GM12878 (cell line): ENCODE measurements at regions not wholly inside any gene's neighbourhood (a gene's known extent, or its start where the extent isn't known, plus 50 kb on each side); places are given as distances from the start of the nearest gene placed in this dataset.

Source experiments
- ATAC-seq: fragments of 200-7000 bp; cut with Tn5 transposase; 3 replicates; pipeline ENCODE4 v1.9.1; 2020; ENCODE audit warnings: mild to moderate bottlenecking, moderate library complexity
- BruUV-seq: library from RNA; stranded (reverse); fragments of 400-500 nt; replicated peaks from 2 replicates; lab custom pipeline; 2021; lab: Mats Ljungman, UMichigan
- CTCF ChIA-PET: fragments of 300-600 bp; sonication (Branson Sonifier 250); formaldehyde crosslinking; extraction: SDS; loops from one replicate; lab custom pipeline; 2021; ENCODE audit warnings: inconsistent platforms; lab: Yijun Ruan, JAX
- POLR2A ChIA-PET: fragments of 350-600 bp; formaldehyde crosslinking; extraction: SDS; loops from one replicate; lab custom pipeline; 2021; ENCODE audit warnings: inconsistent platforms; lab: Charles Lee
- RAD21 ChIA-PET: fragments of 300-600 bp; sonication (Branson Sonifier 250); formaldehyde crosslinking; loops from one replicate; lab custom pipeline; 2023; ENCODE audit warnings: antibody characterized with exemption; ENCODE audit not compliant: unreplicated experiment; lab: Charles Lee
- SMC1A ChIA-PET: fragments of 300-600 bp; sonication (Branson Sonifier 250); formaldehyde crosslinking; loops from one replicate; lab custom pipeline; 2023; ENCODE audit not compliant: unreplicated experiment, uncharacterized antibody; lab: Charles Lee
- DNase-seq: peaks from one replicate; pipeline ENCODE4 v3.0.0-alpha.2; 2011; ENCODE audit warnings: low read depth, low spot score
- FAIRE-seq: peaks from 3 replicates; lab custom pipeline; 2011; peaks lifted over from hg19 to GRCh38; lab: Jason Lieb, UNC
- H2AFZ ChIP-seq: 2 replicates; pipeline ENCODE4 v1.6.0; 2011; ENCODE audit warnings: low read depth, low read length, control low read depth; ENCODE audit not compliant: control insufficient read depth
- H3K27ac ChIP-seq: 2 replicates; pipeline ENCODE4 v1.5.1; 2011; ENCODE audit warnings: control low read depth; ENCODE audit not compliant: control insufficient read depth, insufficient read depth
- H3K27me3 ChIP-seq, 2 experiments: replicated peaks in 1 of 2; 2 replicates each; pipeline versions ENCODE4 v1.6.0 to v1.6.1; 2011; ENCODE audit warnings: low read length in 1 of 2; ENCODE audit not compliant: control insufficient read depth in 2 of 2, insufficient read depth in 2 of 2
- H3K36me3 ChIP-seq, 2 experiments: 2 replicates each; pipeline ENCODE4 v1.5.1; 2011; ENCODE audit warnings: low read length in 1 of 2; ENCODE audit not compliant: control insufficient read depth in 2 of 2, insufficient read depth in 2 of 2
- H3K4me1 ChIP-seq: 2 replicates; pipeline ENCODE4 v1.6.1; 2011; ENCODE audit warnings: mild to moderate bottlenecking, low read length, moderate library complexity, mixed read lengths; ENCODE audit not compliant: control insufficient read depth, insufficient read depth
- H3K4me2 ChIP-seq: 2 replicates; pipeline ENCODE4 v1.6.0; 2011; ENCODE audit warnings: control low read depth; ENCODE audit not compliant: control insufficient read depth, insufficient read depth
- H3K4me3 ChIP-seq: fragments of 200-600 bp; sonication (generic); 2 replicates; pipeline ENCODE4 v1.5.1; 2016
- H3K79me2 ChIP-seq: 2 replicates; pipeline ENCODE4 v1.6.0; 2011; ENCODE audit warnings: low read length; ENCODE audit not compliant: control insufficient read depth, insufficient read depth
- H3K9ac ChIP-seq: 2 replicates; pipeline ENCODE4 v1.8.0; 2011; ENCODE audit warnings: low read length, control low read depth, mixed read lengths; ENCODE audit not compliant: control insufficient read depth, insufficient read depth
- H3K9me3 ChIP-seq: replicated peaks from 3 replicates; pipeline ENCODE4 v1.5.1; 2011; ENCODE audit warnings: mild to moderate bottlenecking, low read length; ENCODE audit not compliant: control insufficient read depth, insufficient read depth
- H4K20me1 ChIP-seq: 2 replicates; pipeline ENCODE4 v1.6.0; 2011; ENCODE audit not compliant: control insufficient read depth, insufficient read depth
- BRCA1 ChIP-seq: IDR thresholded peaks from 2 replicates; pipeline ENCODE4 v1.6.1; 2011; ENCODE audit warnings: low read depth, low read length, improper control_type of control experiment
- CBX3 ChIP-seq: fragments of 200-600 bp; sonication (generic); IDR thresholded peaks from 2 replicates; pipeline ENCODE4 v1.6.1; 2016; ENCODE audit warnings: low read depth, borderline replicate concordance
- CUX1 ChIP-seq: IDR thresholded peaks from 2 replicates; pipeline ENCODE4 v1.6.1; 2012; ENCODE audit warnings: improper control_type of control experiment, low read depth, low read length; ENCODE audit not compliant: insufficient replicate concordance
- EP300 ChIP-seq, 2 experiments: fragments of 150-350 bp in 1 of 2; IDR thresholded peaks; 2 replicates each; pipeline ENCODE4 v1.6.1; 2011 to 2012; ENCODE audit warnings: low read depth in 2 of 2, low read length in 2 of 2, borderline replicate concordance in 1 of 2, improper control_type of control experiment in 1 of 2, inconsistent platforms in 1 of 2; ENCODE audit not compliant: control insufficient read depth in 1 of 2
- FOXK2 ChIP-seq: fragments of 450-650 bp; IDR thresholded peaks from 2 replicates; pipeline ENCODE4 v1.6.1; 2017; ENCODE audit warnings: mild to moderate bottlenecking, moderate library complexity
- GABPA ChIP-seq: IDR thresholded peaks from 2 replicates; pipeline ENCODE4 v1.6.1; 2014; ENCODE audit warnings: antibody characterized with exemption, low read depth, mild to moderate bottlenecking, inconsistent platforms
- GATAD2B ChIP-seq: fragments of 450-650 bp; conservative IDR thresholded peaks from 2 replicates; pipeline ENCODE4 v1.6.1; 2017; ENCODE audit warnings: low read depth, mild to moderate bottlenecking, moderate library complexity
- MYB ChIP-seq: fragments of 150-350 bp; IDR thresholded peaks from 2 replicates; pipeline ENCODE4 v1.6.1; 2014; ENCODE audit warnings: mild to moderate bottlenecking, low read depth, low read length, borderline replicate concordance
- MYC ChIP-seq: IDR thresholded peaks from 2 replicates; pipeline ENCODE4 v1.6.1; 2011; ENCODE audit warnings: mild to moderate bottlenecking, low read length, moderate library complexity, inconsistent platforms; ENCODE audit not compliant: insufficient read depth, insufficient replicate concordance, insufficient read length, severe bottlenecking
- RAD21 ChIP-seq: IDR thresholded peaks from 2 replicates; pipeline ENCODE4 v1.6.1; 2011; ENCODE audit warnings: mild to moderate bottlenecking, low read depth, low read length, moderate library complexity; ENCODE audit not compliant: insufficient read depth
- SMARCA5 ChIP-seq: fragments of 450-650 bp; IDR thresholded peaks from 2 replicates; pipeline ENCODE4 v1.6.1; 2017; ENCODE audit warnings: mild to moderate bottlenecking
- SREBF1 ChIP-seq: IDR thresholded peaks from 2 replicates; pipeline ENCODE4 v1.6.1; 2012; ENCODE audit warnings: mild to moderate bottlenecking, low read length
- STAT1 ChIP-seq: fragments of 450-650 bp; conservative IDR thresholded peaks from 2 replicates; pipeline ENCODE4 v1.6.1; 2014; ENCODE audit warnings: antibody characterized with exemption, mild to moderate bottlenecking
- TCF3 ChIP-seq: IDR thresholded peaks from 2 replicates; pipeline ENCODE4 v1.6.1; 2012; ENCODE audit warnings: low read depth, mild to moderate bottlenecking, low read length, borderline replicate concordance; ENCODE audit not compliant: insufficient read depth
- ZBED1 ChIP-seq: IDR thresholded peaks from 2 replicates; pipeline ENCODE4 v1.6.1; 2016; ENCODE audit warnings: borderline replicate concordance
- ZNF592 ChIP-seq: fragments of 450-650 bp; IDR thresholded peaks from 2 replicates; pipeline ENCODE4 v1.6.1; 2017; ENCODE audit warnings: mild to moderate bottlenecking, moderate library complexity
- ZSCAN29 ChIP-seq: fragments of 450-650 bp; IDR thresholded peaks from 2 replicates; pipeline ENCODE4 v1.6.1; 2017; ENCODE audit warnings: mild to moderate bottlenecking, moderate library complexity
- WGBS: methylation state at CpG from one replicate; pipeline ENCODE4 v1.1.6; 2016; ENCODE audit warnings: low lambda C conversion rate; ENCODE audit not compliant: insufficient replicate concordance, insufficient coverage; ENCODE audit errors: missing lambda C conversion rate; 5-methylcytosine and 5-hydroxymethylcytosine counted together
- in situ Hi-C: fragments of 300-500 bp; cut with MboI; formaldehyde crosslinking; loops from 9 replicates; pipeline ENCODE4 v1.14.3; 2018; ENCODE audit warnings: mixed read lengths
- intact Hi-C: fragments of 100-400 bp; cut with micrococcal nuclease; formaldehyde crosslinking; loops from one replicate; pipeline ENCODE4 v1.14.2; 2022; ENCODE audit not compliant: unreplicated experiment

GRCh38 chr2:204268458-204268857, 276.8 kb upstream of the PARD3B start:
- SMC1A ChIA-PET, result interaction anchor here (0.6 kb wide), 1 partner anchor 9 kb away, joined by 3 read pairs; no protein-coding TSS in a partner anchor
- H3K36me3 ChIP-seq, result no peaks in the 10 kb centered on the region
- H2AFZ ChIP-seq, result no peak overlapping the region
- in situ Hi-C loops, result no loop called here
- H4K20me1 ChIP-seq, result no peaks in the 10 kb centered on the region
- no peak for FAIRE-seq
- H3K9me3 ChIP-seq, result no peaks in the 10 kb centered on the region
- intact Hi-C loops, result no loop called here
- H3K27ac ChIP-seq, result no peak overlapping the region
- no peaks in the 10 kb centered on the region for H3K4me1 ChIP-seq
- H3K9ac ChIP-seq, result no peak overlapping the region
- POLR2A ChIA-PET, result no interaction called here
- 64% methylated on average over 5 of the region's 5 CpGs for WGBS
- H3K79me2 ChIP-seq, result no peaks in the 10 kb centered on the region
- CTCF ChIA-PET, result interaction anchor here (0.7 kb wide), 1 partner anchor 1134 kb away, joined by 3 read pairs; no protein-coding TSS in a partner anchor
- ATAC-seq, result no peak
- no TSS peak for BruUV-seq
- RAD21 ChIA-PET, result no interaction called here
- DNase-seq, result no peak
- no peak overlapping the region for H3K4me2 ChIP-seq
- no peaks in the 10 kb centered on the region; a peak in 1 of 4 replicates for H3K27me3 ChIP-seq
- H3K4me3 ChIP-seq, result no peak overlapping the region
- TF ChIP-seq EP300 (IDR thresholded peaks at IDR 0.05; ENCODE audit: borderline replicate concordance in 1 of 2, control insufficient read depth in 1 of 2, low read depth in 2 of 2, low read length in 2 of 2) (no peak), ZSCAN29 (no peak), CBX3 (no peak), ZBED1 (no peak), RAD21 (no peak), SREBF1 (no peak), SMARCA5 (no peak), GATAD2B (no peak), ZNF592 (no peak), STAT1 (no peak), GABPA (no peak), MYC (no peak), MYB (no peak), FOXK2 (no peak), TCF3 (no peak), BRCA1 (no peak), CUX1 (no peak)
